GM21717 (cell line): ENCODE measurements at regions not wholly inside any gene's neighbourhood (a gene's known extent, or its start where the extent isn't known, plus 50 kb on each side); places are given as distances from the start of the nearest gene placed in this dataset.

ENCODE experiments used
- ATAC-seq: cut with Tn5 transposase; IDR thresholded peaks from one replicate; pipeline ENCODE4 v1.9.1; 2021; ENCODE audit warnings: mild to moderate bottlenecking, moderate library complexity; ENCODE audit not compliant: unreplicated experiment

GRCh38 chr10:121290674-121291073 is 307.6 kb downstream of the FGFR2 start:
- ATAC-seq = no peak

GRCh38 chr10:121291376-121291775 is 306.9 kb downstream of the FGFR2 start:
- no peak for ATAC-seq

GRCh38 chr10:121291823-121292222 is 306.4 kb downstream of the FGFR2 start:
- no peak for ATAC-seq

- no peak for ATAC-seq
Observed at GRCh38 chr10:121292321-121292720, 305.9 kb downstream of the FGFR2 start.

- no peak for ATAC-seq
Observed at GRCh38 chr10:121293110-121293509, 305.1 kb downstream of the FGFR2 start.

GRCh38 chr10:121294630-121295029 is 303.6 kb downstream of the FGFR2 start:
- ATAC-seq = no peak

- no peak for ATAC-seq
Observed at GRCh38 chr10:121296378-121296777, 301.9 kb downstream of the FGFR2 start.

GRCh38 chr10:121296881-121297585 is 301.2 kb downstream of the FGFR2 start:
- no peak for ATAC-seq

- ATAC-seq = no peak
Observed at GRCh38 chr10:121300723-121301122, 297.5 kb downstream of the FGFR2 start.

- ATAC-seq = no peak
Observed at GRCh38 chr10:121302541-121303180, 295.6 kb downstream of the FGFR2 start.

- ATAC-seq = no peak
Observed at GRCh38 chr10:121303287-121303890, 294.9 kb downstream of the FGFR2 start.

GRCh38 chr10:121305066-121305465 is 293.2 kb downstream of the FGFR2 start:
- no peak for ATAC-seq

GRCh38 chr10:121306159-121306673 is 292.0 kb downstream of the FGFR2 start:
- ATAC-seq = no peak

GRCh38 chr10:121307411-121307980 is 290.7 kb downstream of the FGFR2 start:
- no peak for ATAC-seq

- no peak for ATAC-seq
Observed at GRCh38 chr10:121308020-121308419, 290.2 kb downstream of the FGFR2 start.

- ATAC-seq = no peak
Observed at GRCh38 chr10:121309164-121309563, 289.1 kb downstream of the FGFR2 start.

GRCh38 chr10:121310151-121310711 is 288.0 kb downstream of the FGFR2 start:
- ATAC-seq = no peak

GRCh38 chr10:121311812-121312443 is 286.3 kb downstream of the FGFR2 start:
- no peak for ATAC-seq

GRCh38 chr10:121312587-121312986 is 285.7 kb downstream of the FGFR2 start:
- no peak for ATAC-seq

- no peak for ATAC-seq
Observed at GRCh38 chr10:121313119-121313875, 284.9 kb downstream of the FGFR2 start.
